Stimulated activated CD8-positive, alpha-beta memory T cell treated with anti-CD3 and anti-CD28 coated beads, Interleukin-2, amount 100 ng/mL, for 48 hours (primary cell): ENCODE measurements at regions not wholly inside any gene's neighbourhood (a gene's known extent, or its start where the extent isn't known, plus 50 kb on each side); places are given as distances from the start of the nearest gene placed in this dataset.

ENCODE experiments used
- DNase-seq, 2 donors: peaks; one replicate each; pipeline ENCODE4 v3.0.0-alpha.2; 2020; ENCODE audit warnings: low read depth in 2 of 2

GRCh38 chr18:22544626-22545025 lies 126.9 kb upstream of the CTAGE1 start:
- DNase-seq = no peak

DNA sequence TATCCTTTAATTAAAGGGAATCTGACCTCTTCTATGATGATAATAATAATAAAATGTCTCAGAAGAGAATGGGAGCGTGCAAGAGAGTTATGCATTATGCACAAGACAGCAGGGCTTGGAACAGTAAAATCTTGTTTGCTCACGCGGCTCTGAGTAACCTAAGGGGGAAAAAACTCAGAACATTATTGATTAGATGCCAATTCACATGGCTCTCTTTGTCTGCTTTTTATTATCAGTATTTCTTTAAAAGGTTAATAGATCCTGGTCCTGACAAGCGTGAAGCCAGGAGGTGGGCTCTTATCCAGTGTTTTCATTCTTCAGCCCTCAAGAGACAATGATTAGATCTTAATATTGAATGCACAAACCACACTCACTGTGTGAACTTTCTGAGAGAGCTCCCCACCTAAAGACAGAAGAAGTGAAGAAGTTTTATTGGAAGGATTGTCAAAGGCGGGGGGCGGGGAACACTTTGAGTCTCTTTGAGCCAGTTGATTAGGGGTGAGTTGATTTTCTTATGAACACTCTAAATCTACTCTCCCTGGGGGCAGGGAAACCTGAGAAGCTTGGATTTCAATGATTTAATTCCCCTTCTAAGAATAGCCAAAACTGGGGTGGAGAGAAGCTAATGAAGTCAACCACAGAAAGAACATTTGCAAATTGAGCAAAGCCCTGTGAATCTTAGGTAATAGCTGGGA lies 127.5 kb upstream of the CTAGE1 start:
- no peak for DNase-seq

DNA sequence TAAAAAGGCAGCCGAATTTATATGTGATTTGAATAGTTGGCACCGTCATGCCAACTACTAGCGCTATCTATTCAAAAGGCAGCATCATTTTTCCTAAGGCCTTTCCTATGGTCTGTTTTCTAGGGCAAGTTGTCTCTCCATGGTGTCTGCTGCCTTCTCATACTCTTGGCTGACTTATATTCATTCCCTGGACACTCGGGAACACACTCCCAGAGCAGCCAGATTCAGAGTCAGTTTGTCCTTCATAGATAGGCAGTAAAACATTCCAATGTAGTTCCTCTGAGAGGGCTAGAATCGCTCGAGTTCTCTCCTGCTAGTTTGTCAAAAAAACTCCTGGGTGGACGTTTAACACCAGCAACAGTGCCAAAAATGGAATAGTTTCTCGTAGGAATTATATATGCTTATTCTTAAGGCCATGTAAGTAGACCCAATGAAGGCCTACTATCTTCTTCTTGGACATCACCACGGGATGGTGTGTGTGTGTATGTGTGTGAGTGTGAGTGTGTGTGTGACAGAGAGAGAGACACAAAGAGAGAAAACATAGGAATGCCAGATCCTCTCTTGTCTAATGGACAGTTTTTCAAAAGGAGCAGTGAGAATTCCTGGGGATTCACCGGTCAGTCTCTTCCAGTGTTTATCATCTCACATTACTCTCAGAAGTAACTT lies 129.3 kb upstream of the CTAGE1 start:
- no peak for DNase-seq

- DNase-seq = no peak
Observed at GRCh38 chr18:22547807-22548561, 130.3 kb upstream of the CTAGE1 start.

GRCh38 chr18:22549260-22549937 lies 131.7 kb upstream of the CTAGE1 start:
- DNase-seq = no peak

DNA sequence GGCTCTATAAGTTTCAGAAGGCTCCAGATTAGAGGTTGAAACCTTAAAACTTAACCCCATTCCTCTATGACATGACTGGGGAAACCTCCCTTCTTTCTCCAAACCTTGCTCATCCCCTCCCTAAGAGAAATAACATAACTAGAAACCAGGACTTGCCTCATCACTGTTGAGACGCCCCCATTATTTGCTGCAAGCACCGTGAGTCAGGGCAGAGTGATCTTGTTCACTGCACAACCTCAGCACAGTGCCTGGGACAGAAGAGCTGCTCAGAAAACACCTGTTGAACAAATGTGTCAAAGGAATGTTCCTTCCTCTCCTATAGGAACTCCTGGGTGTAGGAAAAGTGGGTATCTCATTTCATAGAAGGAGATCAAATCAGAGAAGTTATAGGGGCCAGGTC lies 132.7 kb upstream of the CTAGE1 start:
- no peak for DNase-seq

- no peak for DNase-seq
Observed at GRCh38 chr18:22550861-22551260, 133.1 kb upstream of the CTAGE1 start.

GRCh38 chr18:22551536-22552151 lies 133.9 kb upstream of the CTAGE1 start:
- DNase-seq = no peak

DNA sequence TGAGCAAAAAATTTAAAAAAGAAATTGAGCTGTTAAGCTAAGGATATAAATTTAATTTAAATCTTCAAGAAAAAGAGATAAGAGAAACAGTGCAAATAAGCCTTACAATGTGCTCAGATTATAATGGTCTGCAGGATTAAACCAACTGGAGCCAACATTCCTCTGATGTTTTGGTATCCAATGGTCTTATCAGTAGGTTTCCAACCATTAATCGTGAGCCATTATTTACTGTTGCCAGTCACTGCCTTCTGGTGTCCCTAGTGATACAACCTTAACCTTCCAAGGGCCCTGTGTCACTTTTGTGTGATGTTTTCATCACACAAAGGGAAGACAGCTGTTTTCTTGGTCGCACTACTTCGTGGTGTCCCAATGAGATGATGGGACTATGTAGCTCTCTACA lies 134.5 kb upstream of the CTAGE1 start:
- no peak for DNase-seq

- no peak for DNase-seq
Observed at GRCh38 chr18:22552899-22553460, 135.3 kb upstream of the CTAGE1 start.

DNA sequence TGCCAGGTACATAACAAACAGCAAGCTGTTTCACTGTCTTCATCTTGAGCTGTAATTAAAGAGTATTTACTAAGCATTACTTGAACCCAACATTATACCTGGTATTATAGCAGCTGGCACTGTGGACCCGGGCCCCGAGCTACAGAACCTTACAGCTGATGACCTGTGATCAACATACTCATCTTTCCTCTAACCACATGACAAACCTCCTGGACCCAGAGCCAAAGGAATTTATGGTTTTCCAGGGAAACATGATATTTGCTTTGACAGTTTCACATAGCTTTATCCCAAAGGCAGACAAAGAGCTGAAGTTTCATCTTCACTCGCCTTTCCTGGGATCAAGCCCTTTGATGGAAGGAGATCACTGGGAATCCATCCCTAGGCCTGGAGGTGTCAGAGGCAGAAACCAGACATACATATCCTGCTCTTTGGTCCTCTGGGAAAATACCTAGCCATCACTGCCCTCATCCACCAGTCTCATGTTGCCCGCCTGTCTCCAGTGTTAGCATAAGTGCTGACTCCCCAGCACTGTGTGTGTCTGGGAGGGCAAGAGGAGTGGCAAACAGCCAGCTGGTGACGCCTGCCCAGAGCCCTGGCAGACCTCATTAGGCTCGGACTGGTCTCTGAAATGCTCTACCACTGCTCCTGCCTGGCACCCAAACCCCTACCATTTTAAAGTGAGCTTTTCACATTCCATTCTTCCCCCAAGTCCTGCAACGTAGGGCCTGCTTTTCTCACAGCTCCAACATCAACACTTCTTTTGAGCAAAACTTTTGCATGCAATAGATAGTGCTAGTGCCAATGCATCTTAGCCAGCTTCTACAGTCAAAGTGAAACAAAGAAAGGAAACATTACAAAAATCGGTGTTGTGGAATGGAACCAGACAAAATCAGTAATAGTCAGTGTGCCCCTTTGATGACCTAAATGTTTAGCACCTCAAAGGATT lies 138.8 kb upstream of the CTAGE1 start:
- DNase-seq = no peak

DNA sequence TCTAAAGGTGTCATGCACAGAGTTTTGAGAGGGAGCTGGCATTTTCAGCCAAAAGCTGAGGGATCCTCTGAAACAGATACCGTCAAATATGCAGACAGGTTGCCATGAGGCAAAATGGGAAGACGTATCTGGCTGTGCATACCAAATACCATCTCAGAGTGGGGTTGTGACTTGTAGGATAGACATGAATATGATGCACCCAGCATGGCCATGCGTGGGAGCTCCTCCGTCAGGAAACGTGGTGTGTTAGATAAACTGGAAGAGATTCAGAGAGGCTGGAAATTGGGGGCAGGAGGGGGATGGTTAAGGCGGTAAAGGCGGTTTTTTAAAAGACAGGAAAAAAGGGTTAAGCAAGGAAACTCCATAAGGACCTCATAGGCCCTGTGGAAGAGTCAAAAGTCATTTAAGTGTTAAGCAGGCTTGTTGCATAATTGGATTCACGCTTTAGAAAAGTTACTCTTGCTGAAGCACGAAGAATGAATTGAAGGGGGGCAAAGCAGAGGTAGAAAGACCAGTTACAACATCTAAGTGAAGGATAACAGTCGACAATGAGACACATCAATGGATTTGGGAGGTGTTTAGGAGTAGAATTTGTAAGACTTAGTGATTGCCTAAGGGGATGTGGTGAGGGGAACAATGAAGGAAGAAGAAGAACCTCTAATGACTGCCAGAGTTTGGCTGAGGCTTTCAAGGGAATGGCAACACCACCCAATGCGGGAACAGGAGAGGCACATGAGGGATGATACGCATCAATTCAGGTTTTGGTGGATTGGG lies 139.6 kb upstream of the CTAGE1 start:
- DNase-seq = no peak

- DNase-seq = no peak
Observed at GRCh38 chr18:22558945-22559385, 141.2 kb upstream of the CTAGE1 start.

GRCh38 chr18:22559414-22560274 lies 141.9 kb upstream of the CTAGE1 start:
- peak in 1 of 2 donors; percentile 1 for DNase-seq

DNA sequence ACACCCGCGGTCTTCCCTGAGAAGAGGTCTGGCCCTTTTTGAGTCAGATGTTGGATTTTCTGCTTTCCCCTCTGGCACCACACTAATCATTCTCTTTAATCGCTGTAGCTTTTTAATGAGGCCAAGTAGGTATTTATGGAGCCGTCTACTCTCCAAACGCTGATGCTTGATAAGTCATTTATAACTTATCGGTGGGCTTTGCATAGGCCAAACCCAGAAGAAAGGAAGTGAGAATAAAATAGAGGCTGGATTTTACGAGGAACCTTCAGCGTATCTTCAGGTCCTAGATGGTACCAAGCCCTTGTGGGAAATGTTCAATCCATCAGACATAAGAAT lies 142.5 kb upstream of the CTAGE1 start:
- DNase-seq = no peak

GRCh38 chr18:22560797-22561196 lies 143.1 kb upstream of the CTAGE1 start:
- DNase-seq = no peak

- DNase-seq = no peak
Observed at GRCh38 chr18:22563164-22563583, 145.5 kb upstream of the CTAGE1 start.

GRCh38 chr18:22564036-22564435 lies 146.3 kb upstream of the CTAGE1 start:
- no peak for DNase-seq
